ENCODE measurements at regions not wholly inside any gene's neighbourhood (a gene's known extent, or its start where the extent isn't known, plus 50 kb on each side); places are given as distances from the start of the nearest gene placed in this dataset.

GRCh38 chr11:10394229-10395101, 60.6 kb upstream of the AMPD3 start:
- H2AFZ ChIP-seq (ENCODE audit: low read length) = no peak overlapping the region
- no peaks in the 10 kb centered on the region for H3K9me2 ChIP-seq (ENCODE audit: low read depth, low read length)
- no peaks in the 10 kb centered on the region for H3K27me3 ChIP-seq (ENCODE audit: insufficient read depth, low read length)
- no peak overlapping the region for H3K27ac ChIP-seq (ENCODE audit: low read depth, low read length, poor library complexity, severe bottlenecking)
- no peak overlapping the region for H3K4me2 ChIP-seq (ENCODE audit: low read length)
- no peaks in the 10 kb centered on the region for H3K4me1 ChIP-seq (ENCODE audit: insufficient read depth, low read length, severe bottlenecking)
- H3K36me3 ChIP-seq (ENCODE audit: insufficient read depth, low read length) = no peaks in the 10 kb centered on the region
- no peak overlapping the region for H3K4me3 ChIP-seq (ENCODE audit: low read depth, low read length, poor library complexity, severe bottlenecking)
- no peaks in the 10 kb centered on the region for H3F3A ChIP-seq (ENCODE audit: insufficient read depth, low read length)
- H3K9me3 ChIP-seq (ENCODE audit: low read length) = no peaks in the 10 kb centered on the region
- no peaks in the 10 kb centered on the region for H4K20me1 ChIP-seq (ENCODE audit: insufficient read depth, low read length)
- TF ChIP-seq EZH2 (IDR thresholded peaks at IDR 0.05; ENCODE audit: borderline replicate concordance, low read length) (no peak), CTCF (IDR thresholded peaks at IDR 0.05; ENCODE audit: low read length) (no peak)
- no peaks in the 10 kb centered on the region for H3K79me2 ChIP-seq (ENCODE audit: insufficient read depth, low read length)
- H3K9ac ChIP-seq (ENCODE audit: low read length) = no peak overlapping the region

- H3K9me3 ChIP-seq (ENCODE audit: low read length) = no peaks in the 10 kb centered on the region
- H4K20me1 ChIP-seq (ENCODE audit: insufficient read depth, low read length) = no peaks in the 10 kb centered on the region
- H3K4me2 ChIP-seq (ENCODE audit: low read length) = no peak overlapping the region
- TF ChIP-seq EZH2 (IDR thresholded peaks at IDR 0.05; ENCODE audit: borderline replicate concordance, low read length) (no peak), CTCF (IDR thresholded peaks at IDR 0.05; ENCODE audit: low read length) (no peak)
- H3K27ac ChIP-seq (ENCODE audit: low read depth, low read length, poor library complexity, severe bottlenecking) = no peak overlapping the region
- no peaks in the 10 kb centered on the region for H3K9me2 ChIP-seq (ENCODE audit: low read depth, low read length)
- no peaks in the 10 kb centered on the region for H3K27me3 ChIP-seq (ENCODE audit: insufficient read depth, low read length)
- no peaks in the 10 kb centered on the region for H3K36me3 ChIP-seq (ENCODE audit: insufficient read depth, low read length)
- H3K9ac ChIP-seq (ENCODE audit: low read length) = no peak overlapping the region
- no peaks in the 10 kb centered on the region for H3K4me1 ChIP-seq (ENCODE audit: insufficient read depth, low read length, severe bottlenecking)
- H3K79me2 ChIP-seq (ENCODE audit: insufficient read depth, low read length) = no peaks in the 10 kb centered on the region
- H3K4me3 ChIP-seq (ENCODE audit: low read depth, low read length, poor library complexity, severe bottlenecking) = no peak overlapping the region
- H2AFZ ChIP-seq (ENCODE audit: low read length) = no peak overlapping the region
- no peaks in the 10 kb centered on the region for H3F3A ChIP-seq (ENCODE audit: insufficient read depth, low read length)
Measured at GRCh38 chr11:10395166-10395897, 59.7 kb upstream of the AMPD3 start.

- H3F3A ChIP-seq (ENCODE audit: insufficient read depth, low read length) = no peaks in the 10 kb centered on the region
- no peaks in the 10 kb centered on the region for H3K36me3 ChIP-seq (ENCODE audit: insufficient read depth, low read length)
- H3K4me2 ChIP-seq (ENCODE audit: low read length) = no peak overlapping the region
- no peaks in the 10 kb centered on the region for H3K79me2 ChIP-seq (ENCODE audit: insufficient read depth, low read length)
- no peak overlapping the region for H3K27ac ChIP-seq (ENCODE audit: low read depth, low read length, poor library complexity, severe bottlenecking)
- H3K4me1 ChIP-seq (ENCODE audit: insufficient read depth, low read length, severe bottlenecking) = no peaks in the 10 kb centered on the region
- no peak for TF ChIP-seq EZH2 (IDR thresholded peaks at IDR 0.05; ENCODE audit: borderline replicate concordance, low read length)
- no peak for TF ChIP-seq CTCF (IDR thresholded peaks at IDR 0.05; ENCODE audit: low read length)
- no peaks in the 10 kb centered on the region for H3K9me3 ChIP-seq (ENCODE audit: low read length)
- H4K20me1 ChIP-seq (ENCODE audit: insufficient read depth, low read length) = no peaks in the 10 kb centered on the region
- no peak overlapping the region for H2AFZ ChIP-seq (ENCODE audit: low read length)
- no peaks in the 10 kb centered on the region for H3K27me3 ChIP-seq (ENCODE audit: insufficient read depth, low read length)
- no peak overlapping the region for H3K4me3 ChIP-seq (ENCODE audit: low read depth, low read length, poor library complexity, severe bottlenecking)
- H3K9ac ChIP-seq (ENCODE audit: low read length) = no peak overlapping the region
- H3K9me2 ChIP-seq (ENCODE audit: low read depth, low read length) = no peaks in the 10 kb centered on the region
Measured at GRCh38 chr11:10396771-10397170, 58.3 kb upstream of the AMPD3 start.

Measured in OCI-LY1 (cell line).